Cardiac fibroblast (primary cell): ENCODE measurements at regions not wholly inside any gene's neighbourhood (a gene's known extent, or its start where the extent isn't known, plus 50 kb on each side); places are given as distances from the start of the nearest gene placed in this dataset.

Source experiments
- DNase-seq, 2 donors: peaks; one replicate each; pipeline versions ENCODE4 v3.0.0 to v3.0.0-alpha.2; 2010; ENCODE audit warnings: low read depth in 2 of 2
- H3K4me3 ChIP-seq, 2 donors: replicated peaks in 1 of 2; 1 replicate in 1 of 2; 2 replicates in 1 of 2; pipeline ENCODE4 v1.5.1; 2011; ENCODE audit warnings: low read depth in 2 of 2, low read length in 2 of 2, mild to moderate bottlenecking in 2 of 2, moderate library complexity in 1 of 2
- TF ChIP-seq, protein P1 (sequence below): IDR thresholded peaks from one replicate; pipeline ENCODE4 v1.5.1; 2011; ENCODE audit warnings: low read depth, mild to moderate bottlenecking, low read length, inconsistent platforms

DNA sequence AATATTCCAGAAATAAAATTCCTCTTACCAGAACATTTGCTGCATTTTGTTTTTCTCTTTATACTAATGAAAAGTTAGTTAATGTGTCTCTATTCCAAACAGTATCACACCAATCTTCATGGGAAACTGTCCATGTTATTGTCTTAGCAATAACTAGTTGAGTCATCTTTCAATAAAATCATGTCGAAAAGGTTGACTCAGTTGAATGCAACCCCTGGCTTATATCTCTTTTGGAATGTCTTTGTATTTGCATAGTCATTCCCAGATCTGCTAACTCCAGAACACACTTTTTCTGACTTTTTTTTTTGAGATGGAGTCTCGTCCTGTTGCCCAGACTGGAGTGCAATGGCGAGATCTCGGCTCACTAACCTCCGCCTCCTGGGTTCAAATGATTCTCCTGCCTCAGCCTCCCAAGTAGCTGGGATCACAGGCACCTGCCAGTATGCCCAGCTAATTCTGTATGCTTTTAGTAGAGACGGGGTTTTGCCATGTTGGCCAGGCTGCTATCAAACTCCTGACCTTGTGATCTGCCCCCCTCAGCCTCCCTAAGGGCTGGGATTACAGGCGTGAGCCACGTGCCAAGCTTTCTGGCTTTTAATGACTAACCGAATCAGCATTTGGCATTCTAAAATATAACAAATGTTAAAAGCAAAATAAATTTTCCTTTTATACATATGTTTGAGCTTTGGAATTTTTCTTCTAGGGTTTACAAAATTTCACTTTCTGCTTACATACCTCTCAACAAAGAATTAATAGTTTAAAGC is 133.2 kb upstream of the GULP1 start:
- DNase-seq, result peak in 1 of 2 donors; percentile 50
- TF ChIP-seq, protein P1, sequence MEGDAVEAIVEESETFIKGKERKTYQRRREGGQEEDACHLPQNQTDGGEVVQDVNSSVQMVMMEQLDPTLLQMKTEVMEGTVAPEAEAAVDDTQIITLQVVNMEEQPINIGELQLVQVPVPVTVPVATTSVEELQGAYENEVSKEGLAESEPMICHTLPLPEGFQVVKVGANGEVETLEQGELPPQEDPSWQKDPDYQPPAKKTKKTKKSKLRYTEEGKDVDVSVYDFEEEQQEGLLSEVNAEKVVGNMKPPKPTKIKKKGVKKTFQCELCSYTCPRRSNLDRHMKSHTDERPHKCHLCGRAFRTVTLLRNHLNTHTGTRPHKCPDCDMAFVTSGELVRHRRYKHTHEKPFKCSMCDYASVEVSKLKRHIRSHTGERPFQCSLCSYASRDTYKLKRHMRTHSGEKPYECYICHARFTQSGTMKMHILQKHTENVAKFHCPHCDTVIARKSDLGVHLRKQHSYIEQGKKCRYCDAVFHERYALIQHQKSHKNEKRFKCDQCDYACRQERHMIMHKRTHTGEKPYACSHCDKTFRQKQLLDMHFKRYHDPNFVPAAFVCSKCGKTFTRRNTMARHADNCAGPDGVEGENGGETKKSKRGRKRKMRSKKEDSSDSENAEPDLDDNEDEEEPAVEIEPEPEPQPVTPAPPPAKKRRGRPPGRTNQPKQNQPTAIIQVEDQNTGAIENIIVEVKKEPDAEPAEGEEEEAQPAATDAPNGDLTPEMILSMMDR, result no peak
- no peak overlapping the region for H3K4me3 ChIP-seq

DNA sequence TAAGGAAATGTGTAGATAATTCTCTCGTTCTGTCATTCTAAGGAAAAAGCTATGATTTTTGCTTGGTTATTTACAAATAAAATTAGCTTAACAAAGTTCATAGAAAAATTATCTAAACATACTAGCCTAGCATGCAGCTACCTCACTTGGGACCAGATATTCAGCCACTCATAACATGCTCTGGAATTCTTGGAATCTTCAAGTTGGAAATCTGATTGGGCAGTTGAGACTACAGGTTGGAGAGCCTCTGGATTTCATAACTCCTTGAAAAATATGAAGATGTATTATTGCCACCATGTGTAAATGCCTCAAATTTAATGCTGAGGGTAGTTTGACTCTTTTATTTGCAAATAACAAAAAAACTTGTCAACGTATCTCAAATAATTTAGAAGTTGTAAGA is 132.2 kb upstream of the GULP1 start:
- no peak for DNase-seq
- no peak overlapping the region for H3K4me3 ChIP-seq
- TF ChIP-seq, protein P1, result no peak

DNA sequence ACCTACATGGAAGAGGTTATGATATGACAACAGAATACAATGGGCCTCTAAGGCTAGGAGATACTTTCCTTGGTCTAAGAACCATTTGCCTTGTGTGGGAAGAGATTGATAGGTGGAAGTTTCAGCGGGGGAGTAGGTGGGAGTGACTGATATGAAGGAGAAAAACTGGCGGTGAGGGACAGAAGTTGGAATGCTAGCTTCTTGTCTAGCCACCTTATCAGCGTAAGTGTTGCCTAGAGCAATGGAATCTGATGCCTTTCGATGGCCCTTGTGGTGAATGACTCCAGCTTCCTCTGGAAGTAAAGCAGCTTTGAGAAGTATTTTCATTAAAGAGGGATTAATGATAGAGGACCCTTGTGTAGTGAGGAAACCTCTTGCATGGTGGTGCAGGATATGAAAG is 121.3 kb upstream of the GULP1 start:
- H3K4me3 ChIP-seq, result no peak overlapping the region
- no peak for DNase-seq
- TF ChIP-seq, protein P1, result no peak

DNA sequence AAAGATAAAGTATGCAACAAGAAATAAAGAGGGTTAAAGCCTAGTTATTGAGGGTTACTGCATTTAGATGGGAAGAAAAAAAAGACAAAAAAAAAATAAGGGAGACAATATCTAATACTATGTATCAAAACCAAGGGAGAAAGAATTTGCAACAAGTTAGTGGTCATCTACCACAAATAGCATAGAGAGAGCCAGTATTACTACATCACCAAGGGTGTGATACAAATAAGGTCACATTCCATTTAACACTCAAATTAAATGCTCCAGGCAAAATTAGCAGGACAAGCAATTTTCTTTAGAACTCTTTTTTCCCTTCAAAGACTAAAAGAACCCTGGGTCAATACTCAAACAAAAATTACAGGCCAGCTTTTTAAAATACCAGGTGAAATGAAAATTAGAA is 115.1 kb upstream of the GULP1 start:
- DNase-seq, result no peak
- TF ChIP-seq, protein P1, result no peak
- H3K4me3 ChIP-seq, result no peak overlapping the region

DNA sequence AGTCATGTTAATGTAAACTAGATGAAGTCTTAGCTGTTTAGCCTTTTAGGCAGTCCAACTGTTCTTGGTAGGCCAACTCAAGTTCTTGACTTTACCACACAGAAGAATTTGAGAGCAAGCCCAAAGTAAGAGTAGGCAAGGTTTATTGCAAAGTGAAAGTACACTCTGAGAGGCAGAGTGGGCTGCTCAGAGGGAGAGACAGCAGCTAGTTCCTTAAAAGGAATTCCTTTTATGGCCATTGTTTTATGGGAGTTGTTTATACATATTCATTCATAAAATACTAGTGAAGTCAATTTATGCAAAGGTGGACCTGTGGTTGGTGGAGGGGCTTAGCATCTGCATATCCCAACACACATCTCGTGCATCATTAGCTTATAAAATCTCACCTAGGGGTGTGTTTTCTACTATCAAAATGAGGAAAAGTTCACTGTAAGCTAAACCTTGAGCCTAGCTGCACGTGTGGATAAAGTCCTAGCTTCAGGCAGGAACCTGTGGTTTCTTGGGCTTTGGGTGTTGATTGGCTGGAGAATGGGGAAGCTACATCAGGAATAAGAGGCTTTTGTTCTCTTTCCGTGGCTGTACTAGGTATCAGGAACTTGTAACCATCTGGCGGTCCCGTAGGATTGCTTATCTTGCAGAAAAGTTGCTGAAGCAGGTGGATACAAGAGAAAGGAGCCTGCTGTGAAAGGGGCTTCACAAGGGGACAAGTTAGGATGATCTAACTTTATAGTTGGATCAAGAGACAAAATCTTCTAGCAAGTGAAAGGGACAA is 110.4 kb upstream of the GULP1 start:
- H3K4me3 ChIP-seq, result no peak overlapping the region
- DNase-seq, result peak in 1 of 2 donors; percentile 10
- TF ChIP-seq, protein P1, result no peak

DNA sequence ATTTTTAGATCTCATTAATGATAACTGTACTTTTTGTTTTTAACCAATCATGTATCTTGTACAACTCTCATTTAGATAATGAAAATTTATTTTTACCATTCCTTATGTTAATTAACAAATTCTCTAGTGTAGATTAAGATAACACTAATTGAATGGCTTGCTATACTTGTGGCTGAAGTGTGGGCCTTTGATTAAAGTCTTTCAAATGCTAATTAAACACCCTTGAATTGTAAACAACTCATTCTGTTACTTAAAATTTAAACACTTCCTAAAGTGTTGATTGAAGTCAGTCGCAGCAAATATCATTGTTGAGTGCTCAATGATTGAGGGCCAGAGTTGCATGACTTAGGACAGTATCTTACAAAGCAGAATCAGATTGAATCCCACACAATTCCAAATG is 109.8 kb upstream of the GULP1 start:
- DNase-seq, result no peak
- no peak overlapping the region for H3K4me3 ChIP-seq
- TF ChIP-seq, protein P1, result no peak
